HUES6 (cell line): ENCODE measurements at regions not wholly inside any gene's neighbourhood (a gene's known extent, or its start where the extent isn't known, plus 50 kb on each side); places are given as distances from the start of the nearest gene placed in this dataset.

ENCODE experiments used
- H3K27ac ChIP-seq: 2 replicates; pipeline ENCODE4 v1.7.0; 2013; ENCODE audit warnings: low read depth, mild to moderate bottlenecking, low read length, inconsistent platforms
- H3K27me3 ChIP-seq: 2 replicates; pipeline ENCODE4 v1.6.1; 2013; ENCODE audit warnings: low read length; ENCODE audit not compliant: control insufficient read depth, insufficient read depth
- H3K36me3 ChIP-seq: 2 replicates; pipeline ENCODE4 v1.6.1; 2013; ENCODE audit warnings: low read length; ENCODE audit not compliant: control insufficient read depth, insufficient read depth
- H3K4me1 ChIP-seq: 2 replicates; pipeline ENCODE4 v1.6.1; 2013; ENCODE audit warnings: low read length; ENCODE audit not compliant: control insufficient read depth, insufficient read depth
- H3K4me3 ChIP-seq: 2 replicates; pipeline ENCODE4 v1.5.1; 2013; ENCODE audit warnings: low read depth, low read length
- H3K9ac ChIP-seq: one replicate; pipeline ENCODE4 v1.6.1; 2013; ENCODE audit warnings: mild to moderate bottlenecking, low read length
- H3K9me3 ChIP-seq: 2 replicates; pipeline ENCODE4 v1.6.1; 2013; ENCODE audit warnings: low read depth, low read length; ENCODE audit not compliant: control insufficient read depth, insufficient read depth

DNA sequence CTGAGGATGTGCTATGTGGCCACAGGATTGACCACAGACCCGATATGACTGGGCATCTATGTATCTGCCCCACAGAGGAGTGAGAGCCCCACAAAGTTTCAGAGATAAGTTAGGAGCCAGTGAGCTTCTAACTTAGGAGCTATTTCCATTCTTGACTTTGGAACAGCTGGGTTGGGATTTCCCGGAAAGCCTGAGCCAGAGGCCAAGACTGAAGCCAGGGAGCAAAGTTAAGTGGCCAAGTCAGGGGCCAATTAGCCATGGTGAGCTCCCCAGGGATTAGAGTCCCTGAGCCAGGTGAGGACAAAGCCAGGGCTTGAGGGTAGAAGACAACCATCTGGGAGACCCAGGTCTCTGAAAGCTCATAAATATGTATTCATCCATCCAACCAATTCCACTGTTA lies 143.6 kb downstream of the MAFB start:
- no peak overlapping the region for H3K4me3 ChIP-seq
- H3K4me1 ChIP-seq: no peaks in the 10 kb centered on the region
- no peak overlapping the region for H3K9ac ChIP-seq
- no peak overlapping the region for H3K27ac ChIP-seq
- no peaks in the 10 kb centered on the region for H3K36me3 ChIP-seq
- H3K9me3 ChIP-seq: no peaks in the 10 kb centered on the region
- peaks cover 4% of the 10 kb centered on the region; the same call in 1 of the 2 replicates for H3K27me3 ChIP-seq

DNA sequence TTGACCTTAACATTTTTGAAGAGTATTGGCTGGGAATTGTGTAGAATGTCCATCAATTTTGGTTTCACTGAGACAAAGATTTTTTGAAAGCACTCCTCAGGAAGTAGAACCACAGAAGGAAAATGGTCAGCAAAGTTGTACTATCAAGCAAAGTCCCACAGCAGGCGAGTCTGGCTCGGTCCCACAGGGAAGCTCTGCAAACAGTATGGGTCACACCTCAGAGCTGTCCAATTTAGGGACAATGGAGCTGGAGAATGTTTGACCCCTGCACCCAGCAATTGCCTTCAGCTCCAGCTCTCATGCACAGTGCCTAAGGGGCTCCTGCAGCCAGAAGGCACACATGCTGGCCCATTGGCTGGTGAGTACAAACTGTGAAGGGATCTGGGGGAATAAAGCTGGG lies 147.0 kb downstream of the MAFB start:
- Histone ChIP-seq H3K9me3 (no peaks in the 10 kb centered on the region), H3K9ac (no peak overlapping the region), H3K27ac (no peak overlapping the region), H3K4me3 (no peak overlapping the region), H3K27me3 (peaks cover 12% of the 10 kb centered on the region; the same call in 1 of the 2 replicates), H3K4me1 (no peaks in the 10 kb centered on the region), H3K36me3 (no peaks in the 10 kb centered on the region)

DNA sequence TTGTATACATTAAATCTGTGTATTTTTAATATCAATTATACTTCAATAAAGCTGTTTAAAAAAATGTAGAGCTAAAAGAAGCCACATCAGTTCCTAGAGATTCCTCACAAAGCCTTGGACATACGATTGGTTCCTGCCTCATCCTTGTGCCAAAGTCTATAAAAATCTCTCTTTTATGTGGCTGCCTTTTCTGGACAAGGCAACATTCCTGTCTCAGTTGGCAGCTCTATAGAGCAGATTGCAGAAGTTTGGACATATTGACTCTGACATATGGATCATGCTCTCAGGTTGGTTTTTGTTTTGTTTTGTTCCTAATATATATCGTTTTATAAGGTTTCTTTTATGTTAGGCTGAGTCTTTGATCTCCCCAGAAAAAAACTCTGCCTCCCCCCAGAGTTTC lies 148.9 kb downstream of the MAFB start:
- Histone ChIP-seq H3K27me3 (peaks cover 12% of the 10 kb centered on the region; the same call in 1 of the 2 replicates), H3K9ac (no peak overlapping the region), H3K4me3 (no peak overlapping the region), H3K4me1 (no peaks in the 10 kb centered on the region), H3K27ac (no peak overlapping the region), H3K36me3 (no peaks in the 10 kb centered on the region), H3K9me3 (no peaks in the 10 kb centered on the region)

DNA sequence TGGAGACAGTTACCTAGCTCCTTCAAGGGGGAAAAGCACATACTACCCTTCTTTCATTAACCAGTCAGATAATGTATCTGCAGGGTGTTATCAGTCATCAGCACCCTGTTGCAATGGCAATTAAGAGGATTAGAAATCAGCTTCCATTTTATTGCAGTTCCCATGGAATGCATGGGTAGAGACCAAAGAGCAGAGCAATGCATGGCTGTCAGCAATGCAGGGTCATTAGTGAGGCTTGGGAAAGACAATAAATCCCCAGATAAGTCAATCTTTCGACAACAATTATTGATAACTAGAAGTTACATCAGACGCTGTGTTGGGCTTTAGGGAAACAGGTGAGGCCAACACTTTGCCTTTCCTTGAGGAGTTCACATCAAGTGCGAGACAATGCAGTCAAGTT lies 150.9 kb downstream of the MAFB start:
- no peaks in the 10 kb centered on the region for H3K4me1 ChIP-seq
- peaks cover 12% of the 10 kb centered on the region; the same call in 1 of the 2 replicates for H3K27me3 ChIP-seq
- no peak overlapping the region for H3K4me3 ChIP-seq
- H3K27ac ChIP-seq: no peak overlapping the region
- no peaks in the 10 kb centered on the region for H3K36me3 ChIP-seq
- H3K9me3 ChIP-seq: no peaks in the 10 kb centered on the region
- no peak overlapping the region for H3K9ac ChIP-seq

DNA sequence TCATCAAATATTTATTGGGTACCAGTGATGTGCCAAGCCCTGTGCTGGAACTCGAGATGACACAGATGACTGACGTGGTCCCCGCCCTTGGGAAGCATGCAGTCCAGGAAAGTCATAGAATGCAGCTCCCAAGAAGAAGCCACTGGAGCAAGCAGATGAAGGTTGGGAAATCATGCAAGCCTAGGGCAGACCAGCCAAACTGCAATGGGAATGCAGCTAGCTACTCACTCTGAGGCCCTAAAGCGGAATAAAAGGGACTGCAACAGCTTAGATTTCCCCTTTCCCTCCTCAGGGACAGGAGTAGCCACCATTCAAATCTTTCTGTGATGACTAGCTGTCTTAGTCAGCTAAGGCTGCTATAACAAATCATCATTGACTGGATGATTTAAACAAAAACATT lies 152.2 kb downstream of the MAFB start:
- Histone ChIP-seq H3K27ac (no peak overlapping the region), H3K36me3 (no peaks in the 10 kb centered on the region), H3K27me3 (peaks cover 12% of the 10 kb centered on the region; the same call in 1 of the 2 replicates), H3K4me1 (no peaks in the 10 kb centered on the region), H3K9ac (no peak overlapping the region), H3K4me3 (no peak overlapping the region), H3K9me3 (peaks cover 3% of the 10 kb centered on the region)

DNA sequence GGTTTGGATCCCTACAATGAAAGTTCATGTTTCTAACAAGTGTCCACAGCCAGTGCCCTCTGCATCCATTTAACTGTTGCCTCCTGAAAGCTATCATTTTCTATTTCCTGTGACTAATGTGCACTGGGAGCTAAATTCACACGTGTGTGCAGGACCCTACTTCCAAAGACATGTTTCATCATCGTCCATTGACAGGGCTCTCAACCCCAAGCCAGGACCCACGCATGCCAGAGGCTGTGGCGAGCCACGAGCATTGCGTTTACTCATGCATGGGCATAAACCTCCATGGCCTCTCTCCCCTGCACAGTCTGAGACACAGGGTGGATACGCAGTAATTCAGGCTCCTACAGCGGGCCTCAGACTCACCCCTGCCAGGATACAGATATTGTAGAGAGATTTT lies 153.2 kb downstream of the MAFB start:
- H3K9me3 ChIP-seq: peaks cover 7% of the 10 kb centered on the region
- no peak overlapping the region for H3K27ac ChIP-seq
- H3K36me3 ChIP-seq: no peaks in the 10 kb centered on the region
- no peak overlapping the region for H3K9ac ChIP-seq
- no peak overlapping the region for H3K4me3 ChIP-seq
- H3K27me3 ChIP-seq: peaks cover 12% of the 10 kb centered on the region; the same call in 1 of the 2 replicates
- H3K4me1 ChIP-seq: no peaks in the 10 kb centered on the region

DNA sequence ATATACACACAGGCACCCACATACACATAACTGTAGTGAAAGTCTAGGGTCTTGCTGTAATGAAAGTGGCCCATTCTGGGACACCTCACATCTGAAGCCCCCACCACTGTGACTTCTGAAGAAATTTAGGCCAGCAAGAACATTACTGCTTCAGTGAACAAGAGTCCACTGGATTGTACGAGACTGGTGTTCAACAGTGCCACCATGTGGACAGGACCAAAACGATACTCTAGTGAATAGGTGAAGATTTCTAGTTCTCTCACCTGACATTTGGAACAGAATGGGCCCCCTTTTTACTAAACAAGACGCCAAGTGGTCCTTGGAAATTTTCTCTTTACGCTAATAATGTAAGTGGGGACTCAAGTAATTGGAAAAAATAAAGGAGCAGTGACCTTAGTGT lies 156.9 kb downstream of the MAFB start:
- Histone ChIP-seq H3K9me3 (peaks cover 13% of the 10 kb centered on the region), H3K4me1 (no peaks in the 10 kb centered on the region), H3K36me3 (no peaks in the 10 kb centered on the region), H3K4me3 (no peak overlapping the region), H3K27me3 (no peaks in the 10 kb centered on the region; the same call in 1 of the 2 replicates), H3K9ac (no peak overlapping the region), H3K27ac (no peak overlapping the region)

DNA sequence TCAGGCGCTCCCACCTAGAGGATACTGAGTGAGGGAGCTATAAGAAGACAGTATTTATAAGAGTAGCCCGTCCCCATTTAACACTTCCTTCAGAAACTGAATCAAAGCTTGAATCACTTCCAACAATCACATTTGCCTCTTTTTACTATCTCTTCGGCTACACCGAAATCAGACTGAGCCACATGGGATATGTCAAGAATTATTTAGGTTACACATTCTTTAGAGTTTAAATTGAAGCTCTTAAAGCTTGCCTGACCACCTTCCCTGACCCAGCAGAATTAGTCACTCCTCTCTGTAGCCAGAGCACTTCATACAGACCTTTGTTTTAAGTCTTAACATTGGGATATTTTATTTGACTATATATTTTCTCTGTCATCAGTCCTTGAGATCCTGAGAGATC lies 163.7 kb downstream of the MAFB start:
- Histone ChIP-seq H3K9me3 (peaks cover 11% of the 10 kb centered on the region), H3K36me3 (no peaks in the 10 kb centered on the region), H3K27me3 (no peaks in the 10 kb centered on the region), H3K9ac (no peak overlapping the region), H3K27ac (no peak overlapping the region), H3K4me1 (no peaks in the 10 kb centered on the region), H3K4me3 (no peak overlapping the region)

DNA sequence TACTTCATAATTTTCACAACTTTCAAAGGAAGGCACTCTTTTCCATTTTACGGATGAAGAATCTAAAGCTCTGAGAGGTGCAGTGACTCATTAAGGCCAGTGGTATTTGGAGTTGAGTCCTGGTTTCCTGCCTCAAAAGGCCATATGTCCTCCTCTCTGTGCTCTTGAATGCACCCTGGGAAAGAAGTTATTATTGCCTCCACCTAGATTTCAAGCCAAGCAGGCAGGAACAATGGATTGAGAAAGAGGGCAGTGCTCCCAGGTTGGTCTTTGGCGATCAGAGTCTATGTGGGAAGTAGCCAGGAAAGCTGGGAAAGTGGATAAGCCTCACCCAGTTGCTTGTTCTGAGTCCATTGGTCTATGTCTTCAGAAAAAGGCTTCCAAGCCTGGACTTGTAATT lies 165.0 kb downstream of the MAFB start:
- Histone ChIP-seq H3K9ac (no peak overlapping the region), H3K4me1 (no peaks in the 10 kb centered on the region), H3K27ac (no peak overlapping the region), H3K27me3 (no peaks in the 10 kb centered on the region), H3K36me3 (no peaks in the 10 kb centered on the region), H3K4me3 (no peak overlapping the region), H3K9me3 (peaks cover 10% of the 10 kb centered on the region)

DNA sequence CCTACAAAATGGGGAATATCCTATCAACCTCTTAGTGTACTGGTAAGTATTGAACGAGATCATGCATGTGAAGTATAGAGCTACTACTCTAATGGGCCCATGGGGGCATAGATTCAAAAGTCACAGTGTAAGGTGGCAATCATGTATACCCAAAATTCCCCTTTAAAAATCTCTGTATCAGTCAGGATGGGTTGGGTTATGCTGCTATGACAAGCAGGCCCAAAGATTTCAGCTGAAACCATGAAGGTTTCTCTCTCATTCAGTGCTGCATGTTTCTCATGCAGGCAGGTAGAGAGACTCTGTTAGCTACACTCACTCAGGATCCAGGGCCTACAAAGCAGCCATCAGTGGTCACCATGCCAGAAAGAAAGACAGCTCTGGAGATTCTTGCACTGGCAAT lies 166.6 kb downstream of the MAFB start:
- Histone ChIP-seq H3K4me3 (no peak overlapping the region), H3K9me3 (peaks cover 10% of the 10 kb centered on the region), H3K36me3 (no peaks in the 10 kb centered on the region), H3K27ac (no peak overlapping the region), H3K4me1 (no peaks in the 10 kb centered on the region), H3K9ac (no peak overlapping the region), H3K27me3 (no peaks in the 10 kb centered on the region)

DNA sequence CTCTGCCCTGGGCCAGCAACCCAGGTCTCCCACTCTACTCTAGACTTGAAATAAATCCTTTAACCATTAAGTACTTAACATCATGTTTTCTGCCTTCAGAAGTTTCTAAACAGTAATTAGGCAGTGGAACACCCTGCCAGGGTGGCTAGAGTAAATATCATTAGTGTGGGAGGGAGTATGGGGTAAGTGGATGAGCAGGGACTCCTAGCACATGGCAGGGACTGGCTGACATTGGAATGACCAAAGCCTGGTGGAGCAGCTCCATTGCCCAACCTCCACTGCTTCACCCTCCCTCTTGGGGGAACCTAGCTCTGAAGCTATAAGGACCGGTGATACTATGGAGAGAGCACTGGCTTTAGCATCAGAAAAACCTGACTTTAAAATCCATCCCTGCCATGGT lies 167.1 kb downstream of the MAFB start:
- Histone ChIP-seq H3K9me3 (peaks cover 10% of the 10 kb centered on the region), H3K4me1 (no peaks in the 10 kb centered on the region), H3K36me3 (no peaks in the 10 kb centered on the region), H3K27ac (no peak overlapping the region), H3K9ac (no peak overlapping the region), H3K4me3 (no peak overlapping the region), H3K27me3 (no peaks in the 10 kb centered on the region)

DNA sequence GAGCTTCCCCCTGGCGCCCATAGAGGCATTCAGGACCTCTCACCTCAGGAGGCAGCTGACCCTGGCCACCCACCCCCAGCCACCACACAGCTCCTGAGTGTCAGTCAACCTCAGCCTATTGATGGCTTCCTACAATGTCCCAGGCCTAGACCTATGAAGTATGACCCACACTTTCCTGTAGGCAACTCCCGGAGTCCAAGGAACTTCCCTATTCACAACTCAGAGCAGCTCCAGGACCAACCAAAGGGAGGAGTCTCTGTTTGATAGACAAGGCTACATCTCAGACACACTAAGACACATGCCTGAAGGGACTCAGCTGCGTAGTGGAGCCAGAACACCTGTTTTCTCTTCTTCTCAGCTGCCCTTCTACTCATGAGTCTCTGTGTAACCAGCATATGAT lies 169.1 kb downstream of the MAFB start:
- Histone ChIP-seq H3K4me3 (no peak overlapping the region), H3K36me3 (no peaks in the 10 kb centered on the region), H3K27me3 (no peaks in the 10 kb centered on the region)

More for the DNA sequence above, 169.1 kb downstream of the MAFB start:
- Histone ChIP-seq H3K27ac (no peak overlapping the region), H3K9ac (no peak overlapping the region), H3K4me1 (no peaks in the 10 kb centered on the region), H3K9me3 (peaks cover 10% of the 10 kb centered on the region)
